ENCODE measurements at regions not wholly inside any gene's neighbourhood (a gene's known extent, or its start where the extent isn't known, plus 50 kb on each side); places are given as distances from the start of the nearest gene placed in this dataset.

- TF ChIP-seq CTCF (conservative IDR thresholded peaks at IDR 0.05), result no peak
- H3K27ac ChIP-seq, result peak overlapping the region; percentile 71; the same call in 1 of the 2 replicates
Measured at GRCh38 chr2:19804639-19805260, 97.0 kb downstream of the TTC32 start.

- no peak for TF ChIP-seq CTCF (conservative IDR thresholded peaks at IDR 0.05)
- H3K27ac ChIP-seq, result peak overlapping the region; percentile 71
Measured at GRCh38 chr2:19802086-19802841, 99.5 kb downstream of the TTC32 start.

GRCh38 chr2:19801367-19802080, 100.3 kb downstream of the TTC32 start:
- no peak for TF ChIP-seq CTCF (conservative IDR thresholded peaks at IDR 0.05)
- peak overlapping the region; percentile 71 for H3K27ac ChIP-seq

- H3K27ac ChIP-seq, result peak overlapping the region; percentile 71
- no peak for TF ChIP-seq CTCF (conservative IDR thresholded peaks at IDR 0.05)
Measured at GRCh38 chr2:19800796-19801195, 101.0 kb downstream of the TTC32 start.

GRCh38 chr2:19799881-19800780, 101.7 kb downstream of the TTC32 start:
- peak overlapping the region; percentile 71 for H3K27ac ChIP-seq
- no peak for TF ChIP-seq CTCF (conservative IDR thresholded peaks at IDR 0.05)

DNA sequence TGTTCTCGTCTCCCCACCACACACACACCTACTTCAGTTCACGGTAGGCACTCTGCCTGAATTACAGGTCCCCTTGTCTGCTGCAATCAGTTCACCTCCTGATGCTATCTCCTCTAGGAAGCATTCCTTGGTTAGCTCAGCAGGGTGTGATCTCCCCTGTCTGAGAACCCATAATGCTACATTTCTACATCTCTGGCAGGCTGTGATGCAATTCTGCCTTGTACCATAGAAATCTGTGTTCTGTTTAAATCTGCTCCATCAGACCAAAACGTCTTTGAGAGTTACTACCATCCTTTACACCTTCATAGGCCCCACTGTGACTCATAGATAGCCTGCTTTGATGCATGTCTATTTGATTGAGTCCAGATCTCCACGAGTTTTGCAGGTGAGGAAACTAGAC, 103.9 kb downstream of the TTC32 start:
- TF ChIP-seq CTCF (conservative IDR thresholded peaks at IDR 0.05), result no peak
- no peak overlapping the region for H3K27ac ChIP-seq
